GM18858 (cell line): ENCODE measurements at regions not wholly inside any gene's neighbourhood (a gene's known extent, or its start where the extent isn't known, plus 50 kb on each side); places are given as distances from the start of the nearest gene placed in this dataset.
"Not testable (repeated sequence)": the region's sequence is repeated elsewhere in the genome, so short reads cannot be mapped to it uniquely, and the experiment has no call there.

Source experiments
- ATAC-seq: cut with Tn5 transposase; IDR thresholded peaks from one replicate; pipeline ENCODE4 v1.9.1; 2021; ENCODE audit not compliant: unreplicated experiment

- no peak for ATAC-seq
Measured at GRCh38 chr12:131213896-131214442, 260.3 kb downstream of the ADGRD1 start.

DNA sequence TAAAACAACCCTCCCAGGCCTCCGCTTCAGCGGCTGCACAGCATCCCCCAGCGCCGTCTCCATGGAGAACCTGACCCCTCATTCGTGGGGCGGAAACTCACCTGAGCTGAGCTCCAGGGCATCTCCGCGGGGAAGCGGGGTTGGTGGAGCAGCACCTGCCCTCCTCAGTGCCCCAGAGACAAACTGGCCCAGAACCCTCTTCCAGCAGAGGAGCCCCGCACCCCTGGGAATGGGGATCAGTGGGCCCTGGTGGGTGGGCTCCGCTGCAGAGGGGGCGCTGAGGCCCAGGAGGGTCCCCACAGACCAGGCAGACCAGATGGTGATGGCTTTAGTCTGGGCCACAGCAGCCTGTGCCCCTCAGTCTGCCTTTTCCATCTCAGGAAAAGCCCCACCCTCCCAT lies 261.2 kb downstream of the ADGRD1 start:
- ATAC-seq: not testable (repeated sequence)

GRCh38 chr12:131216587-131216986 lies 262.9 kb downstream of the ADGRD1 start:
- ATAC-seq: not testable (repeated sequence)

DNA sequence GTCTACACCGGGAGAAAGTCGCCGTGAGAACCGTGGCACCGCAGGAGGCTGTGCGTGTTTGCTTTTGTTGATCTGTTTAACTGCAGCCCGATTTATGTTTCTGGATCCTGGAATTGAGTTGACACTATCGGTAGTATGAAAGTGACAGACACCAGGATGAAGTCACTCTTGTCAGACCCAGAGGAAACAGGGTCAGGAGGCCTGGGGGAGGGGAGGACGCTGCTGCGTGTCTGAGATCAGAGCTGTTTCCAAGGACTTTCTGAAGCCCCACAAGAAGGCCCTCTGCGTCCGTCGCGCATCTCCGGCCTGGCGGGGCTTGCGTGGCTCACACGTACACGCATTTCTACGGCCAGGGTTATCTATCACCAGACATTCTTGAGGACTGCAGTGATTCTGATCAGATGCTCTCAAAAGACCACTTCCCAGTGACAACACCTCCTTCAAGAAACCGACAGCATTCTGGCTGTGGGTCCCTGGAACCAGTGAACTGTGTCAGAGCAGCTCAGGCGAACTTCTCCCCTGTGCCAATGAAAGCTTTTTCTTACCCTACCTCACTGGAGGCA lies 263.4 kb downstream of the ADGRD1 start:
- ATAC-seq: no peak

DNA sequence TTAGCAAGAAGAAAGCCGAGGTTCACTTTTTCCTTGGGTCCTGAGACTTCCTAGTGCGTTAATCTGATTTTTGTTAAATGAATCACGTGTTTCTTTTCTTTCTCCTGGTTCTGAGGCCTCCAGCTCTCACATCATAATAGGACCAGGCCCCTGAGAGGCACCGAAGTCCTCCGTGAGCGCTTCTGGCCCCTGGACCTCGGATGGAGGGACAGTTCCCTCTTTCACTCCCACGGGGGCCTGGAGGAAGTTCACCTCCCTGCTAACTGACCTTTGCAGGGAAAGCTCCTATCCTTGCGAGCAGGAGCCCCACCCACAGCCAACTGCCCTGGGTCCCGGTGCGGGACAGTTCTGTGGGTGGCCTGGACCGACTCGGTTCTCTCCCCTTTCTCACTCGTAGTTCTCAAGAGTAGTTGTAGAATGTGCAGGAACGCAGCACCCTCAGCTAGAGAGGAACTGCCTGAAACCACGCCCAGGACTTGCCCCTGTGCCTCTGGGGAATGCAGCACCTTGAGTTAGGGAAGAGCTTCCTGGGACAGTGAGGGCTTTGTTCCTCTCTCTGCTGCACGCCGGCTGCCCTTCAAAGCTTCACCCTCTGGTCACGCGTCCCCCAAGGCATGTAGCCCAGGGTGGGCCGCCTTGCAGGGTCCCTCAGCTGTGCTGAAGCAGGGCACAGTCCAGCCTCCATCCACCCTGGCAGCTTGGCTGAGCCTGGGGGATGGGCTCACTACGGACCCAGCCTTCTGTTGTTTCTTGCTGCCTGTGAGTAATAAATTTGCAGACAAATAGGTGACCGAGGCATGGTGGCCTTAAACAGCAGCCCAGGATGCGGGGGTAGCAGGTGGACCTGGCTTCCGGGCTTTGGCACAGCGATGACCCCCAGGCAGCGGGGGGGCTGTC lies 264.6 kb downstream of the ADGRD1 start:
- ATAC-seq: no peak

DNA sequence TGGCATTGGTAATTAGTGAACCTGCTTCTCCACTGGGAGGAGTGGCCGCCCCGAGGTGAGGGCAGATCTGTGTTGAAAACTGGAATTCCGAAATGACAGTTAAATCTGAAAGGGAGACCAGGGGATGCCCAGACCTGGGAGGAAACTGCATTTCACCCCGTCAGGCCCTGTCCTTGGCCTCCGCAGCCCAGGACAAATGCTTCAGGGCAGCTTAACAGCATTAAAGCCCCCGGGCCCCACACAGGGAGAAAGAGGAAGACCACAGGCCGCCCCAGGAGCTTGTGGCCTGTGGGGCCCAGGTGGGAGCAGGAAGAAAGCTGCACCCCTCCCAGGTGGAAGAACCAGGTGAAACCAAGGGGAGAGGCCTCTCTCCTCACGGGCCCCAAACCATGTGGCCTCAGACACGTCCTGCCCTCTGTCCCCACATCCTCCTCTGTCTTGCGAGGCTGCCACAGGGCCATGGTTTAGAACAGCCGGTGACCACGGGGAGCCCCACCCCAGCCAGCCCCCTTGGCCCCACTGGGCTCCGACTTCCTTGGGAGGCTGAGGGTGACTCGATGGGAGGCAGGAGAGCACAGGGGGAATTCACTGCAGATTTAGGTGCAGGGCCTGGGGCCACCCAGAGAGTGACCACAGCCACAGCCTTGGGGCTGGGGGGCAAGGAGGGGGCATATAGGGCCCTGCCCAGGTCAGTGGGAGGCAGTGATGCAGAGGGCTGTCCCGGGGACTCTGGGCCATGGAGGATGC lies 265.4 kb downstream of the ADGRD1 start:
- no peak for ATAC-seq

GRCh38 chr12:131219670-131220330 lies 266.1 kb downstream of the ADGRD1 start:
- ATAC-seq: no peak

DNA sequence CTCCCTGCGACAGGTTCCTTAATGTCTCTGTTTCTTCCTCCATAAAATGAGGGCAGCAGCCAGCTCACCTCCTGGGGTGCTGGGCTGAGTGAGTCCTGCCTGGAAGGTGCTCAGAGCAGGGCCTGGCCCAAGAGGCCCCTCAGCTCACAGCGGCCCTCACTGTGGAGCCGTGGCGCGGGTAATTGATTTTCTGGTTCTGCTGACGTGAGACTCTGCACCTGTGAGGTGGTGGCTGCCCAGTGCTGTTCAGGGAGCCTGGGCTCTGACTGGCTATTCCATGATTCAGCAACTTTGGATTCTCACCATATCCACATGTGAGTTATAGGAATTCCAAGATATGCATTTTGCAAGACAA lies 266.6 kb downstream of the ADGRD1 start:
- no peak for ATAC-seq

DNA sequence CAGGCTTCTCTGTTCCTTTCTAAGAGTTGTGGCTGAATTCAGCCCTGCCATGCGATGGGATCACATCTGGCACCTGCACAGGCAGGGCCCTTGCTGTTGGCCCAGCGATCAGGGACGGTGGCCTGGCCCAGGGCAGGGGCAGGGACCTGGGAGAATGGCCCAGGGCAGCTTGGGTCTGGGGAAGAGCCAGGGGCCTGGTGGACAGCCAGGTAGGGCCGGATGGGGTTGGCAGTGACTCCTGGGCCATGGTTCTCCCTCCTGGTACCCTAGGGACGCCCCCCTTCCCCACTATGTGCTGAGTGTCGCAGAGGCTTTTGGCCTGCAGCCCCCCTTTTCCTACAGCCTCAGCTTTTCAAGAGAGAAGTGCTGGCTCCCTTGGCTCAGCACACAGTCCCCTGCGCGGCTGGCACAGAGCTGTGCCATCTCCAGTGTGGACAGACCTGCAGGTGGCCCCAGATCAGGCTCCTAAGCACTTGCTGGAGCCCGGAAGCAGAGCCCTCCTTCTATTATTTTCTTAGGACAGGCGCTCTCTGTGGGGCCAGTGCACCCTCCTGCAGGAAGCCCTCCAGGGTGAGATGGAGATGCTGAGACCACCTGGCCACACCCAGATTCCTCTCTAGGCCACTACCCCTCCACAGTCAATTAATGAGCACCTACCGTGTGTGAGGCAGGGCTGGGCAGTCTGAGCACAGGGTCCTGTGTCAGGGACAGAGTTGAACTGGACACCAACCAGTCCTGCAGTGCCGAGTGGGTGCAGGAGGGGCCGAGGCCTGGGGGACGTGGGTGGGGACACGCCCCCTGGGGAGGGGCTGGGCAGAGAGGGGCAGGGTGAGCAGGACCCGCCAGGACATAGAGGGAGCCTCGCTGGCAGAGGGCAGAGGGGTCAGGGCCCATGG lies 267.6 kb downstream of the ADGRD1 start:
- no peak for ATAC-seq

- ATAC-seq: no peak
Measured at GRCh38 chr12:131221957-131222328, 268.2 kb downstream of the ADGRD1 start.

DNA sequence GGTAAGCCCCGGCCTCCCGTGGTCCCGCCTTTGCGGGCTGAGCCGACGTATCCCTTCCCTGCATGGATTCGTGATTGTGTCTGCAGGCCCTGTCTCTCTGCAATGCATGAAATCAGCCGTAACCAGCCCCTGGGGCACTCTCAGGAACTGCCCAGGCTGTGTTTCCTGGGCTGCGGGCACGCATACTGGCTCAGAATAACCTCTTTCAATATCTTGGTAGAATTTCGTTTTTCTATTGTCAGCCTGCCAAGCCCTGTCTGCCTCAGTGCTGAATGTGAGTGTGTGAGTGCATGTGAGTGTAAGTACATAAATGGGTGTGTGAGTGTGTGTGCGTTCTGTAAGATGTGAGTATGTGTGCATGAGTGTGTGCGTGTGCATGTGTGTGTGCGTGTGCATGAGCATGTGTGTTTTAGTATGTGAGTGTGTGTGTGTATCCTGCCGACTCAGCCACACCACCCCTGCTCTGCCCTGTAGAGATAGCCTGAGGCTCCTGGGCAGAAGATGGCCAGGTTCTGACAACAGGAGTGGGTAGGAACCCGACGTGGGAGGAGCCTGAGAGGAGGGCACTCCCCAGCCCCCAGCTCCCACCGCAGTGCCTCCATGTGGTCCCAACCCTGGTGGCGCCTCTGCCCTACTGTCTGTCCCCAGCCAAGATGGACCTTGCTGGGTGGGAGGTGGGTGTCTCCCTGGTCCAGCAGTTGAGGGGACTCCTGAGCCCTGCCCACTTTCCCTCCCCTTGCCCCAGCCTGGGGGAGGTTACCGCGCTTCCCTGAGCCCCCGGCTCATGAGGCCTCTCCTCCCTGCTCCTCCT lies 268.8 kb downstream of the ADGRD1 start:
- ATAC-seq: peak; percentile 72

DNA sequence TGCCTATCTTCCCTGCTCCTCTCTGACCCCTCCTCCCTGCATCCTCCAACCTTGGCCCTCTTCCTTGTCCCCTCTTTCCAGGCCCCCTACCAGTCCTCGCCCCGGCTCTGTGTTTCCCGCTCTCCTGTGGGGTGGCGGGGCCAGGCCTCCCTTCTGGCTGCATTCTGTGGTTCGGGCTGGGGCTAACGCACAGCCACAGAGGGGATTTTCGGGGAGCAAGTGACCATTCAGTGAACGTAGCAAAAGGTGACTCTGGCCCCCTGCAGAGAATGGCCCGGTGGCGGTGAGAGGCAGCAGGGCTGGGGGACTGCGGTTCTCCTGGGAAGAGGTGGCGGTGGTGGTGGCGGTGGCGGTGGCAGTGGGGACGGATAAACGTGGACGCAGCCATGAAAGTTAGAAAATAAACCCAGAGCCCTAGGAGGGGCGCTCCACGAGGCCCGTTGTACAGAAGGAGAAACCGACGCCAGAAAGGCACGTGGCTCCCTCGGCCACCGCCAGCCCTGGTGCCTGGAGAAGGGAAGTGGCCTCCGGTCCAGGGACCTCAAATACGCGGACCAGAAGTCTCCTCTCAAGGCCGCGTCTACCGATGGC lies 269.6 kb downstream of the ADGRD1 start:
- no peak for ATAC-seq

- no peak for ATAC-seq
Measured at GRCh38 chr12:131223791-131224225, 270.1 kb downstream of the ADGRD1 start.

DNA sequence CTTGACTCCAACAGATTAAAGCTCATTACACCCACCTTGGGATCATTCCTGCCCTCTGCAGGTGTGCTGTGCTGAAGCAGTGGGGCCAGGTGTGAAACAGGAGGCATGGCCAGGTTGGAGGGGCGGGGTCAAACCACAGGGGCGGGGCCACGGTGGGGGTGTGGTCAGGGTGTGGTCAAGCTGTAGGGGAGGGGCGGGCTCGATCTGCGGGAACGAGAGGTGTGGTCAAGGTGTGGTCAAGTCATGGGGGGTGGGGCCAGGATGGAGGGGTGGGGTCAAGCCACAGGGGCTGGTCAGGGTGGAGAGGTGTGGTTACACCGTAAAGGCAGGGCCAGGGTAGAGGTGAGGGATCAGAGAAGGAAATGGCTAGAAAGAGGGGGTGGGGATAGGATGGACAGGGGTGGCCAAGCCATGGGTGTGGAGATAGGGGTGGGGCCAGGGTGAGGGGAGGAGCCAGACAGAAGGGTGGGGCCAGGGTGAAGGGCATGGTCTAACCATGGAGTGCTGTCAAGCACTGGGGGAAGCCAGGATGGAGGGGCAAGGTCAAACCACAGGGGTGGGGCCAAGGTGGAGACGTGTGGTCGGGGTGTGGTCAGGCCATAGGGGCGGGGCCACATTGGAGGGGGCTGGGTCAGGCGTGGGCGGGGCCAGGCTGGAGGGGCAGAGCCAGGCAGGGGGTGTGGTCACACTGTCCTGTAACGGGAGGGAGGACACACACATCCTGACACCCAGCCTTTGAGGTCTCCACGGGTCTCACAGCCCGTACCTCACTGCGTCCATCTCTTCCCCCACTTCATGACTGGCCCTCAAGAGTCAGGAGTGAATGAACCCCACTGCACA lies 270.7 kb downstream of the ADGRD1 start:
- not testable (repeated sequence) for ATAC-seq

- not testable (repeated sequence) for ATAC-seq
Measured at GRCh38 chr12:131225066-131225380, 271.3 kb downstream of the ADGRD1 start.

- no peak for ATAC-seq
Measured at GRCh38 chr12:131226345-131227265, 272.9 kb downstream of the ADGRD1 start.

GRCh38 chr12:131227641-131228040 lies 273.9 kb downstream of the ADGRD1 start:
- ATAC-seq: not testable (repeated sequence)
